Progenitor cell of endocrine pancreas (in vitro differentiated cells): ENCODE measurements at regions not wholly inside any gene's neighbourhood (a gene's known extent, or its start where the extent isn't known, plus 50 kb on each side); places are given as distances from the start of the nearest gene placed in this dataset.

Source experiments
- DNase-seq: peaks from one replicate; pipeline ENCODE4 v3.0.0; 2021; ENCODE audit warnings: low spot score; ENCODE audit not compliant: unreplicated experiment
- H3K27ac Mint-ChIP-seq: 2 replicates; pipeline ENCODE4 v1.8.0; 2021; ENCODE audit warnings: mild to moderate bottlenecking, moderate library complexity, mixed read lengths
- H3K27me3 Mint-ChIP-seq: 2 replicates; pipeline ENCODE4 v1.8.0; 2021; ENCODE audit warnings: mixed read lengths
- H3K36me3 Mint-ChIP-seq: 2 replicates; pipeline ENCODE4 v1.8.0; 2022; ENCODE audit warnings: mixed read lengths; ENCODE audit not compliant: insufficient read depth
- H3K4me1 Mint-ChIP-seq: 2 replicates; pipeline ENCODE4 v1.8.0; 2021; ENCODE audit warnings: low read depth, mixed read lengths
- H3K4me3 Mint-ChIP-seq: 2 replicates; pipeline ENCODE4 v1.8.0; 2021; ENCODE audit warnings: low read depth, mild to moderate bottlenecking, moderate library complexity, mixed read lengths
- H3K9me3 Mint-ChIP-seq: 2 replicates; pipeline ENCODE4 v1.8.0; 2021; ENCODE audit warnings: low read depth, mixed read lengths
- TF ChIP-seq, protein P1 (sequence below): fragments of 200-600 bp; sonication (generic); IDR thresholded peaks from one replicate; pipeline ENCODE4 v1.5.0; 2021; ENCODE audit warnings: antibody characterized with exemption, mild to moderate bottlenecking; ENCODE audit not compliant: unreplicated experiment

DNA sequence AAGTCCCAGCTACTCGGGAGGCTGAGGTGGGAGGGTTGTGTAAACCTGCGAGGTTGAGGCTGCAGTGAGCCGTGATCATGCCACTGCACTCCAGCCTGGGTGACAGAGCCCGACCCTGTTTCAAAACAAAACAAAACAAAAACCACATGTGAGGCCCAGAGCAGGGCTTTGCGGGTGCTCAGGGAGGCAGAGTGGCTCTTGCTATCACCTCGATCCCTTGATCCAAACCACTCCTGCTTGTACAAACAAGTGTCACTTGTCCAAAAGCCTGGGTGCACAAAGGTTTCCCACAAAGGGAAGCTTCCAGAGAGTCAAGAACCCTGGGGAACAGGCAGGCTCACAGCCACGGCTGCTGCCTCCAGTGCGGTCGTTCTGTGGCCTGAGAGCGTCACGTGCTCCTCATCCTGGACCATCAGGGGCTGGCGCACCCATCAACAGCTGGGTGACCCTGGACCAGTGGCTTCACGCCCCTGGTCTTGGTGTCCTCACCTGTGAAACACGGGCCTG lies 162.7 kb downstream of the C9orf50 start:
- Mint-ChIP-seq H3K4me1 (peaks cover 10% of the 10 kb centered on the region), H3K9me3 (no peaks in the 10 kb centered on the region), H3K27ac (no peak overlapping the region), H3K4me3 (no peak overlapping the region), H3K36me3 (no peaks in the 10 kb centered on the region), H3K27me3 (peaks cover 2% of the 10 kb centered on the region)
- DNase-seq: no peak
- TF ChIP-seq, protein P1, sequence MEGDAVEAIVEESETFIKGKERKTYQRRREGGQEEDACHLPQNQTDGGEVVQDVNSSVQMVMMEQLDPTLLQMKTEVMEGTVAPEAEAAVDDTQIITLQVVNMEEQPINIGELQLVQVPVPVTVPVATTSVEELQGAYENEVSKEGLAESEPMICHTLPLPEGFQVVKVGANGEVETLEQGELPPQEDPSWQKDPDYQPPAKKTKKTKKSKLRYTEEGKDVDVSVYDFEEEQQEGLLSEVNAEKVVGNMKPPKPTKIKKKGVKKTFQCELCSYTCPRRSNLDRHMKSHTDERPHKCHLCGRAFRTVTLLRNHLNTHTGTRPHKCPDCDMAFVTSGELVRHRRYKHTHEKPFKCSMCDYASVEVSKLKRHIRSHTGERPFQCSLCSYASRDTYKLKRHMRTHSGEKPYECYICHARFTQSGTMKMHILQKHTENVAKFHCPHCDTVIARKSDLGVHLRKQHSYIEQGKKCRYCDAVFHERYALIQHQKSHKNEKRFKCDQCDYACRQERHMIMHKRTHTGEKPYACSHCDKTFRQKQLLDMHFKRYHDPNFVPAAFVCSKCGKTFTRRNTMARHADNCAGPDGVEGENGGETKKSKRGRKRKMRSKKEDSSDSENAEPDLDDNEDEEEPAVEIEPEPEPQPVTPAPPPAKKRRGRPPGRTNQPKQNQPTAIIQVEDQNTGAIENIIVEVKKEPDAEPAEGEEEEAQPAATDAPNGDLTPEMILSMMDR: no peak

DNA sequence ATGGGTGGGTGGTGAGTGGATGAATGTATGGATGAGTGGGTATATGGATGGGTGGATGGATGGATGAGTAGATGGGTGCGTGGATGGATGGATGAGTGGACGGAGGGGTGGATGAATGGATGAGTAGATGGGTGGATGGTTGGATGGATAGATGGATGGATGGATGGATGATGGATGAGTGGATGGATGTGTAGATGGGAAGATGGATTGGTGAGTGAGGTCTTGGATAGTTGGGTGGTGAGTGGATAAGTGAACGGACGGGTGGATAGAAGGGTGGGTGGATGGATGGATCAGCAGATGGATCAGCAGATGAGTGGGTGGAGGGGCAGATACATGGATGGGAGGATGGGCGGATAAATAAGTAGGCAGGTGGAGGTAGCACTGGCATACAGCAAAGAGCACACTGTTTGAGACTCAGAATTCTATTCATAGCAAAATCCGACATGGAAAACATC lies 163.5 kb downstream of the C9orf50 start:
- Mint-ChIP-seq H3K36me3 (no peaks in the 10 kb centered on the region), H3K9me3 (no peaks in the 10 kb centered on the region), H3K4me1 (peaks cover 10% of the 10 kb centered on the region), H3K27ac (no peak overlapping the region), H3K27me3 (peaks cover 2% of the 10 kb centered on the region), H3K4me3 (no peak overlapping the region)
- DNase-seq: no peak
- TF ChIP-seq, protein P1: no peak

DNA sequence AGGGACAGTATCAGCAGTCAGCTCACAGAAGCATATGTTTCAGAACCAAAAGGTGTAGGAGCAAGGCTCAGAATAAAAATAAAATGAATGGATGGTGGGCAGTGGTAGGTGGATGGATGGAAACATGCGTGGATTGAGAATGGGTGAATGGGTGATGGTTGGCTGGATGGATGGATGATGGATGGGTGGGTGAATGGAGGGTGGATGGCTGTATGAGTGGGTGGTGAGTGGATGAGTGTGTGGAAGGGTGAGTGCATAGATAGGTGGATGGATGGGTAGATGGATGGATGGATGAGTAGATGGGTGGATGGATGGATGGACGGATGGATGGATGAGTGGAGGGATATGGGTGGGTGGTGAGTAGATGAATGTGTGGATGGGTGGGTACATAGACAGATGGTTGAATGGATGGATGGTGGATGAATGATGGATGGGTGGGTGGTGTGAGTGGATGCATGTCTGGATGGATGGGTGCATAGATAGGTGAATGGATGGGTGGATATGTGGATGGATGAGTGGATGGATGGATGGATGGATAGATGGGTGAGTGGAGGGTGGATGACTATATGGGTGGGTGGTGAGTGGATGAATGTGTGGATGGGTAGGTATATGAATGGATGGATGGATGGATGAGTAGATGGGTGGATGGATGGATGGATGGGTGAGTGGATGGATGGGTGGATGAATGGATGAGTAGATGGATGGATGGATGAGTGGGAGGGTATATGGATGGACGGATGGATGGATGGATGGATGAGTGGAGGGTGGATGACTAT lies 164.2 kb downstream of the C9orf50 start:
- H3K27ac Mint-ChIP-seq: no peak overlapping the region
- TF ChIP-seq, protein P1: no peak
- no peaks in the 10 kb centered on the region for H3K9me3 Mint-ChIP-seq
- peaks cover 10% of the 10 kb centered on the region for H3K4me1 Mint-ChIP-seq
- H3K27me3 Mint-ChIP-seq: peaks cover 6% of the 10 kb centered on the region
- DNase-seq: no peak
- H3K4me3 Mint-ChIP-seq: no peak overlapping the region
- no peaks in the 10 kb centered on the region for H3K36me3 Mint-ChIP-seq

DNA sequence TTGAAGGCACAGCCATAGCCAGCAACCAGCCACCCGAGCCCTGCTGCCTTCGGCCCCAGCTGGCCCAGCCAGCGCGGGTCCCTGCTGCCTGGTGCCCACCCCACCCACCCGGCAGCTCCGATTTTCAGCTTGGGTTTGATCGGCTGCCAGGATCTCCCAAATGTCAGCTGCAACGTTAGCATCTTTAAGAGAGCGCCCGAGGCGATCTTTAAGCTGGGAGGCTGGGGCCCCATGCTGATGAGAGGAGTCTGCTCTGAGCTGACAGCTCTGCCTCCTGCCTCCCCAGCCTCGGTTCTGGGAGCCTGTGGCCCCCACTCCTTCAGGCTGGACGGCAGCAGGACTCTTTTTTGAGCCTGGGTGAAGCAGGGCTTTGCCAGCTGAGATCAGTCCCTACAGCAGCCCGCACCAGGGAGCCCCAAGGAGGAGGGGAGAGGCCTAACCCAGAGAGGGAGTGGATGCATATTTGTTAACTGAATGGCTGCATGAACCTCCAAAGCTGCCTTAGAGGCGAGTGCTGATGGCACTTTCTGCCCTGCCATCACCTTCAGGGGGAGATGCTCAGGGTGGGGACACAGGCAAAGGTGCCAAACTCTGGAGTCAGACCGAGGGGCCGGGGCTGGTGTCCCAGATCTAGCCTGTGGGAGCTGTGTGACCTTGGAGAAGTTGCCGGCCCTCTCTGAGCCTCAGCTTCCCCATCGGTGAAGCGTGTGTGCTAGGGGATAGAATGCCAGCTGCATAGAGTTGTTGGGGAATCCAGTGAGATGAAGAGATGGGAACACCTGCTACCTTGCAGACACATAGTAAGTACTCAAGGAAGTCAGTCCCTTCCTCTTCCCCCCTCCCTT lies 165.5 kb downstream of the C9orf50 start:
- Mint-ChIP-seq H3K9me3 (no peaks in the 10 kb centered on the region), H3K36me3 (no peaks in the 10 kb centered on the region), H3K27me3 (peaks cover 9% of the 10 kb centered on the region), H3K4me1 (peaks cover 10% of the 10 kb centered on the region), H3K27ac (no peak overlapping the region), H3K4me3 (no peak overlapping the region)
- no peak for DNase-seq
- TF ChIP-seq, protein P1: no peak

DNA sequence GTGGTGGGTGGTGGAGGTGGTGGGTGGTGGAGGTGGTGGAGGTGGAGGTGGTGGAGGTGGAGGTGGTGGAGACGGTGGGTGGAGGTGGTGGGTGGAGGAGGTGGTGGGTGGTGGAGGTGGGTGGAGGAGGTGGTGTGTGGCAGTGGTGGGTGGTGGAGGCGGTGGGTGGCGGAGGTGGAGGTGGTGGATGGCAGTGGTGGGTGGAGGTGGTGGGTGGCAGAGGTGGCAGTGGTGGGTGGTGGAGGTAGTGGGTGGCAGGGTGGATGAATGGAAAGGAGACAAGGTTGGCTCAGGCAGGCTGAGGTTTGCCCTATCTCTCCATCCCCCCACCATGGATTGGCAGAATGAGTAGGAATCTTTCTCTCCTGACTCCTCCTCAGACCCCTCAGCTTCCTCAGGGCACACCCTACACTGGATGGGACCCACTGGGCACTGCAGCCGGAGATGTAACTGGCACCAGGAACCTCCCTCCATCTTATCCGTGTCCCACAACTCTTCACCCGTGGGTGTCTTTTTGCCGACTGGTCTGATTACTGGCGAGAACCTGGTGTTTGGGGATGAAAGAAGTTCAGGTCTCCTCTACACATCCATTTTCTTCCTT lies 166.3 kb downstream of the C9orf50 start:
- H3K4me3 Mint-ChIP-seq: no peak overlapping the region
- H3K27me3 Mint-ChIP-seq: peaks cover 9% of the 10 kb centered on the region
- DNase-seq: no peak
- peaks cover 10% of the 10 kb centered on the region for H3K4me1 Mint-ChIP-seq
- H3K9me3 Mint-ChIP-seq: no peaks in the 10 kb centered on the region
- no peak overlapping the region for H3K27ac Mint-ChIP-seq
- TF ChIP-seq, protein P1: no peak
- H3K36me3 Mint-ChIP-seq: no peaks in the 10 kb centered on the region
